Mesenchymal stem cell (in vitro differentiated cells and primary cell): ENCODE measurements at regions not wholly inside any gene's neighbourhood (a gene's known extent, or its start where the extent isn't known, plus 50 kb on each side); places are given as distances from the start of the nearest gene placed in this dataset.

Experiments
- DNase-seq: peaks from one replicate; pipeline ENCODE4 v3.0.0-alpha.2; 2013
- H2AFZ ChIP-seq: one replicate; pipeline ENCODE4 v1.6.1; 2013; ENCODE audit warnings: low read depth, mild to moderate bottlenecking, control low read depth, inconsistent platforms, low read length, moderate library complexity
- H2AK5ac ChIP-seq: 2 replicates; pipeline ENCODE4 v1.6.1; 2013; ENCODE audit warnings: low read length, moderate library complexity, mild to moderate bottlenecking, inconsistent platforms; ENCODE audit not compliant: severe bottlenecking
- H2BK120ac ChIP-seq: one replicate; pipeline ENCODE4 v1.6.1; 2013; ENCODE audit warnings: low read depth, mild to moderate bottlenecking, inconsistent platforms, low read length, moderate library complexity
- H2BK12ac ChIP-seq, 2 experiments: one replicate each; pipeline ENCODE4 v1.6.1; 2013; ENCODE audit warnings: inconsistent platforms in 2 of 2, low read length in 2 of 2, mild to moderate bottlenecking in 2 of 2, moderate library complexity in 2 of 2, control low read depth in 1 of 2
- H2BK15ac ChIP-seq: one replicate; pipeline ENCODE4 v1.6.1; 2013; ENCODE audit warnings: mild to moderate bottlenecking, low read depth, inconsistent platforms; ENCODE audit not compliant: poor library complexity, severe bottlenecking
- H2BK5ac ChIP-seq: 2 replicates; pipeline ENCODE4 v1.6.1; 2013; ENCODE audit warnings: low read depth, mild to moderate bottlenecking, low read length, control low read depth, inconsistent platforms; ENCODE audit not compliant: poor library complexity, severe bottlenecking
- H3K14ac ChIP-seq, 2 experiments: one replicate each; pipeline ENCODE4 v1.6.1; 2013; ENCODE audit warnings: inconsistent platforms in 2 of 2, low read length in 2 of 2, control low read depth in 1 of 2, mild to moderate bottlenecking in 1 of 2, moderate library complexity in 1 of 2
- H3K18ac ChIP-seq, 2 experiments: one replicate each; pipeline ENCODE4 v1.6.1; 2013; ENCODE audit warnings: inconsistent platforms in 2 of 2, low read length in 2 of 2, control low read depth in 1 of 2, low read depth in 1 of 2, mild to moderate bottlenecking in 1 of 2
- H3K23ac ChIP-seq, 2 experiments: one replicate each; pipeline ENCODE4 v1.6.1; 2013; ENCODE audit warnings: inconsistent platforms in 2 of 2, low read length in 2 of 2, mild to moderate bottlenecking in 2 of 2, moderate library complexity in 2 of 2, control low read depth in 1 of 2
- H3K27ac ChIP-seq: 2 replicates; pipeline ENCODE4 v1.5.1; 2013; ENCODE audit warnings: mild to moderate bottlenecking, moderate library complexity, low read length, control low read depth, inconsistent platforms; ENCODE audit not compliant: poor library complexity, severe bottlenecking
- H3K27me3 ChIP-seq, 2 experiments: 2 replicates each; pipeline versions ENCODE4 v1.6.1 to v1.7.0; 2013; ENCODE audit warnings: low read length in 2 of 2, mild to moderate bottlenecking in 2 of 2, moderate library complexity in 2 of 2, control low read depth in 1 of 2, inconsistent platforms in 1 of 2; ENCODE audit not compliant: control insufficient read depth in 1 of 2, insufficient read depth in 1 of 2
- H3K36me3 ChIP-seq, 2 experiments: 2 replicates each; pipeline versions ENCODE4 v1.6.1 to v1.7.0; 2013; ENCODE audit warnings: low read length in 2 of 2, control low read depth in 1 of 2, inconsistent platforms in 1 of 2, low read depth in 1 of 2, mild to moderate bottlenecking in 1 of 2; ENCODE audit not compliant: insufficient read depth in 2 of 2, control insufficient read depth in 1 of 2
- H3K4ac ChIP-seq, 2 experiments: one replicate each; pipeline ENCODE4 v1.6.1; 2013; ENCODE audit warnings: inconsistent platforms in 2 of 2, low read length in 2 of 2, mild to moderate bottlenecking in 2 of 2, moderate library complexity in 2 of 2, control low read depth in 1 of 2, low read depth in 1 of 2
- H3K4me1 ChIP-seq: 2 replicates; pipeline ENCODE4 v1.6.1; 2013; ENCODE audit warnings: low read depth, low read length, control low read depth; ENCODE audit not compliant: control insufficient read depth, insufficient read depth
- H3K4me2 ChIP-seq: 2 replicates; pipeline ENCODE4 v1.6.1; 2013; ENCODE audit warnings: low read length, mild to moderate bottlenecking, inconsistent platforms; ENCODE audit not compliant: poor library complexity, severe bottlenecking
- H3K4me3 ChIP-seq, 2 experiments: 2 replicates each; pipeline versions ENCODE4 v1.5.1 to v1.7.0; 2013; ENCODE audit warnings: low read length in 2 of 2, mild to moderate bottlenecking in 2 of 2, control low read depth in 1 of 2, low read depth in 1 of 2; ENCODE audit not compliant: insufficient read depth in 1 of 2
- H3K79me1 ChIP-seq: replicated peaks from 2 replicates; pipeline ENCODE4 v1.6.1; 2013; ENCODE audit warnings: mild to moderate bottlenecking, control low read depth, low read length, inconsistent platforms; ENCODE audit not compliant: poor library complexity, severe bottlenecking
- H3K9ac ChIP-seq: 2 replicates; pipeline ENCODE4 v1.7.0; 2013; ENCODE audit warnings: mild to moderate bottlenecking, low read length, moderate library complexity
- H3K9me3 ChIP-seq: 2 replicates; pipeline ENCODE4 v1.7.0; 2013; ENCODE audit warnings: mild to moderate bottlenecking, low read length; ENCODE audit not compliant: control insufficient read depth
- H4K8ac ChIP-seq: one replicate; pipeline ENCODE4 v1.6.1; 2013; ENCODE audit warnings: inconsistent platforms, mild to moderate bottlenecking, low read length, moderate library complexity
- H4K91ac ChIP-seq: one replicate; pipeline ENCODE4 v1.6.1; 2013; ENCODE audit warnings: mild to moderate bottlenecking, low read length, inconsistent platforms
- whole genome bisulfite sequencing: methylation state at CpG from one replicate; pipeline ENCODE4 v1.1.7; 2013; ENCODE audit warnings: mixed read lengths; 5-methylcytosine and 5-hydroxymethylcytosine counted together

- peak overlapping the region; percentile 90 for H2AK5ac ChIP-seq
- no peak overlapping the region for H2BK5ac ChIP-seq
- H3K36me3 ChIP-seq = no peaks in the 10 kb centered on the region
- no peak overlapping the region for H2AFZ ChIP-seq
- no peak overlapping the region for H3K4me2 ChIP-seq
- H4K8ac ChIP-seq = no peak overlapping the region
- no peak overlapping the region for H3K14ac ChIP-seq
- no peaks in the 10 kb centered on the region for H3K4me1 ChIP-seq
- no peaks in the 10 kb centered on the region for H3K79me1 ChIP-seq
- H3K9me3 ChIP-seq = no peaks in the 10 kb centered on the region
- 73% methylated on average over 4 of the region's 5 CpGs for WGBS
- H2BK120ac ChIP-seq = no peak overlapping the region
- peak overlapping the region in 1 of 2 experiments; percentile 38 for H3K4me3 ChIP-seq
- peak overlapping the region; percentile 80 for H3K27ac ChIP-seq
- no peak overlapping the region for H2BK12ac ChIP-seq
- H2BK15ac ChIP-seq = no peak overlapping the region
- H3K27me3 ChIP-seq = peaks cover 0 to 12% of the 10 kb centered on the region in 2 experiments
- H4K91ac ChIP-seq = no peak overlapping the region
- H3K4ac ChIP-seq = no peak overlapping the region
- no peak for DNase-seq
- H3K23ac ChIP-seq = no peak overlapping the region
- H3K18ac ChIP-seq = no peak overlapping the region
- H3K9ac ChIP-seq = peak overlapping the region; percentile 94
These were observed 76.8 kb upstream of the PITRM1 start for GRCh38 chr10:3249307-3249889.

- Histone ChIP-seq H3K27me3 (peaks cover 0 to 12% of the 10 kb centered on the region in 2 experiments), H3K4me3 (peak overlapping the region in 1 of 2 experiments; percentile 38), H3K27ac (peak overlapping the region; percentile 80), H2BK5ac (peak overlapping the region; percentile 33), H3K4ac (no peak overlapping the region), H2AK5ac (no peak overlapping the region), H3K23ac (no peak overlapping the region), H2BK15ac (no peak overlapping the region), H3K9ac (peak overlapping the region; percentile 94), H2BK120ac (no peak overlapping the region), H3K36me3 (no peaks in the 10 kb centered on the region), H2AFZ (no peak overlapping the region), H3K4me1 (no peaks in the 10 kb centered on the region), H2BK12ac (no peak overlapping the region), H3K4me2 (no peak overlapping the region), H4K8ac (no peak overlapping the region), H3K79me1 (no peaks in the 10 kb centered on the region), H4K91ac (no peak overlapping the region), H3K9me3 (no peaks in the 10 kb centered on the region), H3K18ac (no peak overlapping the region), H3K14ac (no peak overlapping the region)
- peak; percentile 96 for DNase-seq
- WGBS = 0% methylated on average over 2 of the region's 6 CpGs
These were observed 76.1 kb upstream of the PITRM1 start for GRCh38 chr10:3248526-3249306.

GRCh38 chr10:3245395-3245794 is 72.8 kb upstream of the PITRM1 start:
- WGBS = 96% methylated on average over 11 of the region's 11 CpGs
- H3K18ac ChIP-seq = peak overlapping the region; percentile 23 to 67
- H3K14ac ChIP-seq = no peak overlapping the region
- H3K79me1 ChIP-seq = no peaks in the 10 kb centered on the region
- H2AK5ac ChIP-seq = peak overlapping the region; percentile 79
- H3K27me3 ChIP-seq = no peaks in the 10 kb centered on the region
- no peak overlapping the region for H3K4me2 ChIP-seq
- H2BK5ac ChIP-seq = no peak overlapping the region
- no peak for DNase-seq
- peak overlapping the region in 1 of 2 experiments; percentile 80 for H3K4ac ChIP-seq
- H3K9me3 ChIP-seq = no peaks in the 10 kb centered on the region
- peak overlapping the region; percentile 43 for H4K8ac ChIP-seq
- peak overlapping the region; percentile 49 for H2BK15ac ChIP-seq
- H2BK12ac ChIP-seq = peak overlapping the region; percentile 11 to 43
- H3K4me1 ChIP-seq = peaks cover 4% of the 10 kb centered on the region
- no peak overlapping the region for H2AFZ ChIP-seq
- H3K4me3 ChIP-seq = no peak overlapping the region
- H4K91ac ChIP-seq = no peak overlapping the region
- no peak overlapping the region for H3K23ac ChIP-seq
- no peak overlapping the region for H2BK120ac ChIP-seq
- no peak overlapping the region for H3K9ac ChIP-seq
- no peak overlapping the region for H3K27ac ChIP-seq
- H3K36me3 ChIP-seq = no peaks in the 10 kb centered on the region

- Histone ChIP-seq H3K4me2 (no peak overlapping the region), H3K27ac (no peak overlapping the region), H3K79me1 (peaks cover 2% of the 10 kb centered on the region), H2BK120ac (no peak overlapping the region), H3K14ac (peak overlapping the region in 1 of 2 experiments; percentile 94), H3K4ac (peak overlapping the region in 1 of 2 experiments; percentile 35), H2BK5ac (no peak overlapping the region), H3K9ac (no peak overlapping the region), H4K91ac (peak overlapping the region; percentile 67), H3K23ac (peak overlapping the region in 1 of 2 experiments; percentile 67), H3K4me1 (peaks cover 13% of the 10 kb centered on the region), H2AFZ (no peak overlapping the region), H4K8ac (peak overlapping the region; percentile 66), H2BK15ac (no peak overlapping the region), H3K36me3 (no peaks in the 10 kb centered on the region), H3K27me3 (peaks cover 0 to 10% of the 10 kb centered on the region in 2 experiments), H3K9me3 (no peaks in the 10 kb centered on the region), H2AK5ac (no peak overlapping the region), H3K18ac (peak overlapping the region; percentile 77 to 85), H2BK12ac (peak overlapping the region; percentile 73 to 80), H3K4me3 (no peak overlapping the region)
- WGBS = 97% methylated on average over 9 of the region's 10 CpGs
- no peak for DNase-seq
These were observed 69.5 kb upstream of the PITRM1 start for GRCh38 chr10:3241967-3242650.
